ENCODE measurements at regions not wholly inside any gene's neighbourhood (a gene's known extent, or its start where the extent isn't known, plus 50 kb on each side); places are given as distances from the start of the nearest gene placed in this dataset.

- no peaks in the 10 kb centered on the region for H3K27me3 Mint-ChIP-seq (ENCODE audit: low read depth)
- no peak for DNase-seq (ENCODE audit: low spot score)
- H3K36me3 Mint-ChIP-seq (ENCODE audit: low read depth): peaks cover 12% of the 10 kb centered on the region
- peaks cover 16% of the 10 kb centered on the region for H3K4me1 Mint-ChIP-seq (ENCODE audit: low read depth)
- no peak overlapping the region for H3K4me3 Mint-ChIP-seq (ENCODE audit: unreplicated experiment)
- peaks cover 29% of the 10 kb centered on the region for H3K9me3 Mint-ChIP-seq (ENCODE audit: low read depth)
- H3K27ac Mint-ChIP-seq (ENCODE audit: unreplicated experiment): no peak overlapping the region
- TF ChIP-seq, protein P1, sequence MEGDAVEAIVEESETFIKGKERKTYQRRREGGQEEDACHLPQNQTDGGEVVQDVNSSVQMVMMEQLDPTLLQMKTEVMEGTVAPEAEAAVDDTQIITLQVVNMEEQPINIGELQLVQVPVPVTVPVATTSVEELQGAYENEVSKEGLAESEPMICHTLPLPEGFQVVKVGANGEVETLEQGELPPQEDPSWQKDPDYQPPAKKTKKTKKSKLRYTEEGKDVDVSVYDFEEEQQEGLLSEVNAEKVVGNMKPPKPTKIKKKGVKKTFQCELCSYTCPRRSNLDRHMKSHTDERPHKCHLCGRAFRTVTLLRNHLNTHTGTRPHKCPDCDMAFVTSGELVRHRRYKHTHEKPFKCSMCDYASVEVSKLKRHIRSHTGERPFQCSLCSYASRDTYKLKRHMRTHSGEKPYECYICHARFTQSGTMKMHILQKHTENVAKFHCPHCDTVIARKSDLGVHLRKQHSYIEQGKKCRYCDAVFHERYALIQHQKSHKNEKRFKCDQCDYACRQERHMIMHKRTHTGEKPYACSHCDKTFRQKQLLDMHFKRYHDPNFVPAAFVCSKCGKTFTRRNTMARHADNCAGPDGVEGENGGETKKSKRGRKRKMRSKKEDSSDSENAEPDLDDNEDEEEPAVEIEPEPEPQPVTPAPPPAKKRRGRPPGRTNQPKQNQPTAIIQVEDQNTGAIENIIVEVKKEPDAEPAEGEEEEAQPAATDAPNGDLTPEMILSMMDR (IDR thresholded peaks at IDR 0.05): no peak
Measured at GRCh38 chr13:100872761-100873160, 198.2 kb upstream of the TMTC4 start.

- Mint-ChIP-seq H3K9me3 (ENCODE audit: low read depth) (peaks cover 33% of the 10 kb centered on the region), H3K4me3 (ENCODE audit: unreplicated experiment) (no peak overlapping the region), H3K27me3 (ENCODE audit: low read depth) (no peaks in the 10 kb centered on the region), H3K36me3 (ENCODE audit: low read depth) (peaks cover 12% of the 10 kb centered on the region), H3K27ac (ENCODE audit: unreplicated experiment) (no peak overlapping the region), H3K4me1 (ENCODE audit: low read depth) (peaks cover 10% of the 10 kb centered on the region)
- DNase-seq (ENCODE audit: low spot score): no peak
- TF ChIP-seq, protein P1 (IDR thresholded peaks at IDR 0.05): no peak
Measured at GRCh38 chr13:100870898-100871297, 196.3 kb upstream of the TMTC4 start.

GRCh38 chr13:100860866-100861265 is 186.3 kb upstream of the TMTC4 start:
- no peak overlapping the region for H3K27ac Mint-ChIP-seq (ENCODE audit: unreplicated experiment)
- DNase-seq (ENCODE audit: low spot score): no peak
- TF ChIP-seq, protein P1 (IDR thresholded peaks at IDR 0.05): no peak
- peaks cover 2% of the 10 kb centered on the region for H3K36me3 Mint-ChIP-seq (ENCODE audit: low read depth)
- H3K27me3 Mint-ChIP-seq (ENCODE audit: low read depth): no peaks in the 10 kb centered on the region
- peaks cover 17% of the 10 kb centered on the region for H3K9me3 Mint-ChIP-seq (ENCODE audit: low read depth)
- no peak overlapping the region for H3K4me3 Mint-ChIP-seq (ENCODE audit: unreplicated experiment)
- H3K4me1 Mint-ChIP-seq (ENCODE audit: low read depth): peaks cover 5% of the 10 kb centered on the region

- Mint-ChIP-seq H3K36me3 (ENCODE audit: low read depth) (peaks cover 2% of the 10 kb centered on the region), H3K9me3 (ENCODE audit: low read depth) (peaks cover 13% of the 10 kb centered on the region), H3K27ac (ENCODE audit: unreplicated experiment) (no peak overlapping the region), H3K4me1 (ENCODE audit: low read depth) (peaks cover 4% of the 10 kb centered on the region), H3K27me3 (ENCODE audit: low read depth) (no peaks in the 10 kb centered on the region), H3K4me3 (ENCODE audit: unreplicated experiment) (no peak overlapping the region)
- TF ChIP-seq, protein P1 (IDR thresholded peaks at IDR 0.05): no peak
- DNase-seq (ENCODE audit: low spot score): no peak
Measured at GRCh38 chr13:100859861-100860260, 185.3 kb upstream of the TMTC4 start.

- Mint-ChIP-seq H3K27ac (ENCODE audit: unreplicated experiment) (no peak overlapping the region), H3K36me3 (ENCODE audit: low read depth) (no peaks in the 10 kb centered on the region), H3K4me3 (ENCODE audit: unreplicated experiment) (no peak overlapping the region), H3K27me3 (ENCODE audit: low read depth) (no peaks in the 10 kb centered on the region), H3K4me1 (ENCODE audit: low read depth) (no peaks in the 10 kb centered on the region), H3K9me3 (ENCODE audit: low read depth) (peaks cover under 1% of the 10 kb centered on the region)
- DNase-seq (ENCODE audit: low spot score): no peak
- TF ChIP-seq, protein P1 (IDR thresholded peaks at IDR 0.05): no peak
Measured at GRCh38 chr13:100855151-100855550, 180.6 kb upstream of the TMTC4 start.
